ENCODE measurements at regions not wholly inside any gene's neighbourhood (a gene's known extent, or its start where the extent isn't known, plus 50 kb on each side); places are given as distances from the start of the nearest gene placed in this dataset.
"Not testable (repeated sequence)": the region's sequence is repeated elsewhere in the genome, so short reads cannot be mapped to it uniquely, and the experiment has no call there.

- no peak for DNase-seq (ENCODE audit: low read depth in 2 of 2)
These were observed 215.3 kb upstream of the TTC29 start for GRCh38 chr4:147160908-147161513.

- DNase-seq (ENCODE audit: low read depth in 2 of 2) = no peak
These were observed 217.6 kb upstream of the TTC29 start for GRCh38 chr4:147163311-147163710.

GRCh38 chr4:147168200-147168599 is 222.5 kb upstream of the TTC29 start:
- DNase-seq (ENCODE audit: low read depth in 2 of 2) = not testable (repeated sequence)

- no peak for DNase-seq (ENCODE audit: low read depth in 2 of 2)
These were observed 227.7 kb upstream of the TTC29 start for GRCh38 chr4:147173322-147173721.

- DNase-seq (ENCODE audit: low read depth in 2 of 2) = no peak
These were observed 228.3 kb upstream of the TTC29 start for GRCh38 chr4:147173797-147174432.

- no peak for DNase-seq (ENCODE audit: low read depth in 2 of 2)
These were observed 228.9 kb upstream of the TTC29 start for GRCh38 chr4:147174591-147174990.

- no peak for DNase-seq (ENCODE audit: low read depth in 2 of 2)
These were observed 229.9 kb upstream of the TTC29 start for GRCh38 chr4:147175460-147176025.

GRCh38 chr4:147182041-147182440 is 236.4 kb upstream of the TTC29 start:
- DNase-seq (ENCODE audit: low read depth in 2 of 2) = no peak

GRCh38 chr4:147192679-147193078 is 247.0 kb upstream of the TTC29 start:
- DNase-seq (ENCODE audit: low read depth in 2 of 2) = no peak

GRCh38 chr4:147194114-147194513 is 248.4 kb upstream of the TTC29 start:
- DNase-seq (ENCODE audit: low read depth in 2 of 2) = no peak

GRCh38 chr4:147194604-147195003 is 248.9 kb upstream of the TTC29 start:
- DNase-seq (ENCODE audit: low read depth in 2 of 2) = no peak

GRCh38 chr4:147195386-147195785 is 249.7 kb upstream of the TTC29 start:
- no peak for DNase-seq (ENCODE audit: low read depth in 2 of 2)

GRCh38 chr4:147198411-147199051 is 252.9 kb upstream of the TTC29 start:
- DNase-seq (ENCODE audit: low read depth in 2 of 2) = no peak

GRCh38 chr4:147201016-147201415 is 255.4 kb upstream of the TTC29 start:
- DNase-seq (ENCODE audit: low read depth in 2 of 2) = no peak

GRCh38 chr4:147206807-147207206 is 261.1 kb upstream of the TTC29 start:
- DNase-seq (ENCODE audit: low read depth in 2 of 2) = no peak

GRCh38 chr4:147207911-147208310 is 262.2 kb upstream of the TTC29 start:
- no peak for DNase-seq (ENCODE audit: low read depth in 2 of 2)

- no peak for DNase-seq (ENCODE audit: low read depth in 2 of 2)
These were observed 263.2 kb upstream of the EDNRA start for GRCh38 chr4:147217655-147218054.

- DNase-seq (ENCODE audit: low read depth in 2 of 2) = no peak
These were observed 261.8 kb upstream of the EDNRA start for GRCh38 chr4:147219145-147219544.

- no peak for DNase-seq (ENCODE audit: low read depth in 2 of 2)
These were observed 260.1 kb upstream of the EDNRA start for GRCh38 chr4:147220833-147221232.

GRCh38 chr4:147222906-147223305 is 258.0 kb upstream of the EDNRA start:
- no peak for DNase-seq (ENCODE audit: low read depth in 2 of 2)

- no peak for DNase-seq (ENCODE audit: low read depth in 2 of 2)
These were observed 257.3 kb upstream of the EDNRA start for GRCh38 chr4:147223576-147223975.

GRCh38 chr4:147236806-147237205 is 244.1 kb upstream of the EDNRA start:
- no peak for DNase-seq (ENCODE audit: low read depth in 2 of 2)

GRCh38 chr4:147244786-147245185 is 236.1 kb upstream of the EDNRA start:
- DNase-seq (ENCODE audit: low read depth in 2 of 2) = no peak

Measured in stimulated activated CD8-positive, alpha-beta memory T cell treated with anti-CD3 and anti-CD28 coated beads, Interleukin-2, amount 100 ng/mL, for 48 hours (primary cell).